Liver (tissue), 8 donors: ENCODE measurements at regions not wholly inside any gene's neighbourhood (a gene's known extent, or its start where the extent isn't known, plus 50 kb on each side); places are given as distances from the start of the nearest gene placed in this dataset.

Source experiments
- DNase-seq: peaks from one replicate; pipeline ENCODE4 v3.0.0-alpha.2; 2017; ENCODE audit warnings: low spot score
- H3K27ac ChIP-seq, 2 donors: one replicate each; pipeline ENCODE4 v1.7.0; 2013; ENCODE audit warnings: inconsistent platforms in 2 of 2, low read length in 2 of 2, control low read depth in 1 of 2, low read depth in 1 of 2, mild to moderate bottlenecking in 1 of 2
- H3K27me3 ChIP-seq, 4 donors: one replicate each; pipeline versions ENCODE4 v1.6.1 to v1.7.0; 2013; ENCODE audit warnings: low read length in 3 of 4, inconsistent platforms in 1 of 4, mild to moderate bottlenecking in 1 of 4, moderate library complexity in 1 of 4; ENCODE audit not compliant: control insufficient read depth in 4 of 4, insufficient read depth in 4 of 4
- H3K36me3 ChIP-seq, 4 donors: one replicate each; pipeline versions ENCODE4 v1.6.1 to v1.7.0; 2013; ENCODE audit warnings: low read length in 3 of 4, mild to moderate bottlenecking in 3 of 4, low read depth in 1 of 4, moderate library complexity in 1 of 4; ENCODE audit not compliant: control insufficient read depth in 4 of 4, insufficient read depth in 3 of 4
- H3K4me1 ChIP-seq, 4 donors: one replicate each; pipeline versions ENCODE4 v1.6.1 to v1.7.0; 2013; ENCODE audit warnings: low read length in 3 of 4, mild to moderate bottlenecking in 3 of 4, moderate library complexity in 1 of 4; ENCODE audit not compliant: control insufficient read depth in 4 of 4, insufficient read depth in 4 of 4
- H3K4me3 ChIP-seq, 3 donors: one replicate each; pipeline versions ENCODE4 v1.6.1 to v1.7.0; 2013; ENCODE audit warnings: low read length in 3 of 3, control low read depth in 1 of 3, low read depth in 1 of 3, mild to moderate bottlenecking in 1 of 3
- H3K9ac ChIP-seq, 2 donors: one replicate each; pipeline ENCODE4 v1.7.0; 2013; ENCODE audit warnings: low read length in 2 of 2, mild to moderate bottlenecking in 2 of 2, moderate library complexity in 2 of 2, control low read depth in 1 of 2, low read depth in 1 of 2
- H3K9me3 ChIP-seq, 4 donors: one replicate each; pipeline versions ENCODE4 v1.6.1 to v1.7.0; 2013; ENCODE audit warnings: low read length in 3 of 4; ENCODE audit not compliant: control insufficient read depth in 4 of 4
- EGR1 ChIP-seq, 2 donors: IDR thresholded peaks; 2 replicates each; pipeline ENCODE4 v1.6.1; 2016 to 2018; ENCODE audit warnings: antibody characterized with exemption in 2 of 2, low read depth in 2 of 2
- FOXA1 ChIP-seq: IDR thresholded peaks from 2 replicates; pipeline ENCODE4 v1.6.1; 2016; ENCODE audit warnings: antibody characterized with exemption
- FOXA2 ChIP-seq: IDR thresholded peaks from 2 replicates; pipeline ENCODE4 v1.6.1; 2016; ENCODE audit warnings: antibody characterized with exemption
- GABPA ChIP-seq, 2 donors: IDR thresholded peaks in 1 of 2; conservative IDR thresholded peaks in 1 of 2; 2 replicates each; pipeline ENCODE4 v1.6.1; 2016; ENCODE audit warnings: antibody characterized with exemption in 2 of 2, mild to moderate bottlenecking in 1 of 2, moderate library complexity in 1 of 2
- HNF4A ChIP-seq, 2 donors: conservative IDR thresholded peaks; 2 replicates each; pipeline ENCODE4 v1.6.1; 2016; ENCODE audit warnings: antibody characterized with exemption in 2 of 2, mild to moderate bottlenecking in 2 of 2
- HNF4G ChIP-seq: IDR thresholded peaks from 2 replicates; pipeline ENCODE4 v1.6.1; 2016; ENCODE audit warnings: antibody characterized with exemption
- JUND ChIP-seq, 2 donors: IDR thresholded peaks; 2 replicates each; pipeline ENCODE4 v1.6.1; 2016; ENCODE audit warnings: antibody characterized with exemption in 2 of 2
- NR2F2 ChIP-seq: IDR thresholded peaks from 2 replicates; pipeline ENCODE4 v1.6.1; 2016; ENCODE audit warnings: antibody characterized with exemption
- RAD21 ChIP-seq, 2 donors: IDR thresholded peaks; 2 replicates each; pipeline ENCODE4 v1.6.1; 2016; ENCODE audit warnings: antibody characterized with exemption in 2 of 2, mild to moderate bottlenecking in 2 of 2
- SP1 ChIP-seq: IDR thresholded peaks from 2 replicates; pipeline ENCODE4 v1.6.1; 2018; ENCODE audit warnings: antibody characterized with exemption, mild to moderate bottlenecking
- TAF1 ChIP-seq: conservative IDR thresholded peaks from 2 replicates; pipeline ENCODE4 v1.6.1; 2016; ENCODE audit warnings: antibody characterized with exemption, mild to moderate bottlenecking
- WGBS: extraction: QIAGEN DNeasy Blood & Tissue Kit; methylation state at CpG from one replicate; pipeline ENCODE4 v1.1.7; 2013; 5-methylcytosine and 5-hydroxymethylcytosine counted together
- TF ChIP-seq, protein P1 (sequence below): IDR thresholded peaks from 2 replicates; pipeline ENCODE4 v1.6.1; 2016; ENCODE audit warnings: antibody characterized with exemption
- TF ChIP-seq, protein P2 (sequence below): IDR thresholded peaks from 2 replicates; pipeline ENCODE4 v1.6.1; 2016; ENCODE audit warnings: antibody characterized with exemption
- TF ChIP-seq, protein P3 (sequence below): fragments of 150-350 bp; IDR thresholded peaks from 2 replicates; pipeline ENCODE4 v1.5.1; 2017; ENCODE audit warnings: improper control_type of control experiment, low read depth, low read length; ENCODE audit not compliant: missing input control
- TF ChIP-seq, protein P4 (sequence below): IDR thresholded peaks from 2 replicates; pipeline ENCODE4 v1.6.1; 2016; ENCODE audit warnings: antibody characterized with exemption, mild to moderate bottlenecking
- TF ChIP-seq, protein P5 (sequence below): IDR thresholded peaks from 2 replicates; pipeline ENCODE4 v1.6.1; 2016; ENCODE audit warnings: antibody characterized with exemption
- donor health status: healthy.
- donor health status: healthy.
- donor health status: healthy.
- donor health status: healthy.
- donor health status: healthy.

DNA sequence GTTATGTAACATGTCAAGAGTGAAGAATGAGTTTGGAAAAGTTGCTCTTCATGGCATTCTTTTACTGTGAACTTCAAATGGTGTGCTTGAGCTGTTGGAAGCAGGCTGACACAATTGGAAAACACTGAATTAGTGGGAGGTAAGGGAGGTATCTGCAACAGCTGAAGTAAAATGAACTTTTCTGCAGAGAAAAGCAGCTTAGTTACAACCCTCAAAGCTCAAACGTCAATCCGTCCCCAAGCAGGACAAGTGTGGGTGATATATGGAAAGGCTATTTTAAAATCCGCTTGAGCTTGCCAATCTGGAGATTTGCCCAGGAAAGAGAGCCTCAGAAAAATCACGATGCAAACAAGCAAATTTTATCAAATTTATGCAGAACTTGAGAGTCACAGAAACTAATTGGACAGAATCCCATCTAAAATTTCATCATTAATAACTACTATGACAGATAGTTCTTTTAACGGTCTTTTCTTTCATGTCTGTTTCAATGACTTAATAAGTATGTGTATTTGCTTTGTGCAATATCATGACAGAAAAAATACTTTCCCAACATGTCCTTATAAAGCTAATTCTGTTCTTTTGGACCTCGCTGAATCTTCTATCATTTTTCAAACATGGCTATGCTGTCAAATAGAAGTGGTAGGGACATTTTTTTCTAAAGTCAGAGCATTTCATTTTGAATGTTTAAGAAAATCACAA, 266.6 kb upstream of the SLITRK3 start:
- no peak overlapping the region for H3K9ac ChIP-seq
- H3K9me3 ChIP-seq = no peaks in the 10 kb centered on the region
- H3K4me3 ChIP-seq = no peak overlapping the region
- TF ChIP-seq GABPA (IDR thresholded peaks at IDR 0.05 in 1 of 2, conservative IDR thresholded peaks at IDR 0.05 in 1 of 2) (no peak), HNF4A (conservative IDR thresholded peaks at IDR 0.05) (no peak), FOXA2 (no peak), RAD21 (IDR thresholded peaks at IDR 0.05) (no peak), FOXA1 (no peak), NR2F2 (no peak), TAF1 (no peak), HNF4G (no peak)
- TF ChIP-seq, protein P1, sequence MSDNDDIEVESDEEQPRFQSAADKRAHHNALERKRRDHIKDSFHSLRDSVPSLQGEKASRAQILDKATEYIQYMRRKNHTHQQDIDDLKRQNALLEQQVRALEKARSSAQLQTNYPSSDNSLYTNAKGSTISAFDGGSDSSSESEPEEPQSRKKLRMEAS = no peak
- TF ChIP-seq, protein P2, sequence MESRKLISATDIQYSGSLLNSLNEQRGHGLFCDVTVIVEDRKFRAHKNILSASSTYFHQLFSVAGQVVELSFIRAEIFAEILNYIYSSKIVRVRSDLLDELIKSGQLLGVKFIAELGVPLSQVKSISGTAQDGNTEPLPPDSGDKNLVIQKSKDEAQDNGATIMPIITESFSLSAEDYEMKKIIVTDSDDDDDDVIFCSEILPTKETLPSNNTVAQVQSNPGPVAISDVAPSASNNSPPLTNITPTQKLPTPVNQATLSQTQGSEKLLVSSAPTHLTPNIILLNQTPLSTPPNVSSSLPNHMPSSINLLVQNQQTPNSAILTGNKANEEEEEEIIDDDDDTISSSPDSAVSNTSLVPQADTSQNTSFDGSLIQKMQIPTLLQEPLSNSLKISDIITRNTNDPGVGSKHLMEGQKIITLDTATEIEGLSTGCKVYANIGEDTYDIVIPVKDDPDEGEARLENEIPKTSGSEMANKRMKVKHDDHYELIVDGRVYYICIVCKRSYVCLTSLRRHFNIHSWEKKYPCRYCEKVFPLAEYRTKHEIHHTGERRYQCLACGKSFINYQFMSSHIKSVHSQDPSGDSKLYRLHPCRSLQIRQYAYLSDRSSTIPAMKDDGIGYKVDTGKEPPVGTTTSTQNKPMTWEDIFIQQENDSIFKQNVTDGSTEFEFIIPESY = no peak
- TF ChIP-seq, protein P3, sequence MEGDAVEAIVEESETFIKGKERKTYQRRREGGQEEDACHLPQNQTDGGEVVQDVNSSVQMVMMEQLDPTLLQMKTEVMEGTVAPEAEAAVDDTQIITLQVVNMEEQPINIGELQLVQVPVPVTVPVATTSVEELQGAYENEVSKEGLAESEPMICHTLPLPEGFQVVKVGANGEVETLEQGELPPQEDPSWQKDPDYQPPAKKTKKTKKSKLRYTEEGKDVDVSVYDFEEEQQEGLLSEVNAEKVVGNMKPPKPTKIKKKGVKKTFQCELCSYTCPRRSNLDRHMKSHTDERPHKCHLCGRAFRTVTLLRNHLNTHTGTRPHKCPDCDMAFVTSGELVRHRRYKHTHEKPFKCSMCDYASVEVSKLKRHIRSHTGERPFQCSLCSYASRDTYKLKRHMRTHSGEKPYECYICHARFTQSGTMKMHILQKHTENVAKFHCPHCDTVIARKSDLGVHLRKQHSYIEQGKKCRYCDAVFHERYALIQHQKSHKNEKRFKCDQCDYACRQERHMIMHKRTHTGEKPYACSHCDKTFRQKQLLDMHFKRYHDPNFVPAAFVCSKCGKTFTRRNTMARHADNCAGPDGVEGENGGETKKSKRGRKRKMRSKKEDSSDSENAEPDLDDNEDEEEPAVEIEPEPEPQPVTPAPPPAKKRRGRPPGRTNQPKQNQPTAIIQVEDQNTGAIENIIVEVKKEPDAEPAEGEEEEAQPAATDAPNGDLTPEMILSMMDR = no peak
- TF ChIP-seq, protein P4, sequence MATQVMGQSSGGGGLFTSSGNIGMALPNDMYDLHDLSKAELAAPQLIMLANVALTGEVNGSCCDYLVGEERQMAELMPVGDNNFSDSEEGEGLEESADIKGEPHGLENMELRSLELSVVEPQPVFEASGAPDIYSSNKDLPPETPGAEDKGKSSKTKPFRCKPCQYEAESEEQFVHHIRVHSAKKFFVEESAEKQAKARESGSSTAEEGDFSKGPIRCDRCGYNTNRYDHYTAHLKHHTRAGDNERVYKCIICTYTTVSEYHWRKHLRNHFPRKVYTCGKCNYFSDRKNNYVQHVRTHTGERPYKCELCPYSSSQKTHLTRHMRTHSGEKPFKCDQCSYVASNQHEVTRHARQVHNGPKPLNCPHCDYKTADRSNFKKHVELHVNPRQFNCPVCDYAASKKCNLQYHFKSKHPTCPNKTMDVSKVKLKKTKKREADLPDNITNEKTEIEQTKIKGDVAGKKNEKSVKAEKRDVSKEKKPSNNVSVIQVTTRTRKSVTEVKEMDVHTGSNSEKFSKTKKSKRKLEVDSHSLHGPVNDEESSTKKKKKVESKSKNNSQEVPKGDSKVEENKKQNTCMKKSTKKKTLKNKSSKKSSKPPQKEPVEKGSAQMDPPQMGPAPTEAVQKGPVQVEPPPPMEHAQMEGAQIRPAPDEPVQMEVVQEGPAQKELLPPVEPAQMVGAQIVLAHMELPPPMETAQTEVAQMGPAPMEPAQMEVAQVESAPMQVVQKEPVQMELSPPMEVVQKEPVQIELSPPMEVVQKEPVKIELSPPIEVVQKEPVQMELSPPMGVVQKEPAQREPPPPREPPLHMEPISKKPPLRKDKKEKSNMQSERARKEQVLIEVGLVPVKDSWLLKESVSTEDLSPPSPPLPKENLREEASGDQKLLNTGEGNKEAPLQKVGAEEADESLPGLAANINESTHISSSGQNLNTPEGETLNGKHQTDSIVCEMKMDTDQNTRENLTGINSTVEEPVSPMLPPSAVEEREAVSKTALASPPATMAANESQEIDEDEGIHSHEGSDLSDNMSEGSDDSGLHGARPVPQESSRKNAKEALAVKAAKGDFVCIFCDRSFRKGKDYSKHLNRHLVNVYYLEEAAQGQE = no peak
- no peak overlapping the region for H3K27ac ChIP-seq
- H3K27me3 ChIP-seq = no peaks in the 10 kb centered on the region
- H3K4me1 ChIP-seq = no peaks in the 10 kb centered on the region
- no peak for DNase-seq
- no peaks in the 10 kb centered on the region for H3K36me3 ChIP-seq
- WGBS = 75% methylated on average over 6 of the region's 6 CpGs

DNA sequence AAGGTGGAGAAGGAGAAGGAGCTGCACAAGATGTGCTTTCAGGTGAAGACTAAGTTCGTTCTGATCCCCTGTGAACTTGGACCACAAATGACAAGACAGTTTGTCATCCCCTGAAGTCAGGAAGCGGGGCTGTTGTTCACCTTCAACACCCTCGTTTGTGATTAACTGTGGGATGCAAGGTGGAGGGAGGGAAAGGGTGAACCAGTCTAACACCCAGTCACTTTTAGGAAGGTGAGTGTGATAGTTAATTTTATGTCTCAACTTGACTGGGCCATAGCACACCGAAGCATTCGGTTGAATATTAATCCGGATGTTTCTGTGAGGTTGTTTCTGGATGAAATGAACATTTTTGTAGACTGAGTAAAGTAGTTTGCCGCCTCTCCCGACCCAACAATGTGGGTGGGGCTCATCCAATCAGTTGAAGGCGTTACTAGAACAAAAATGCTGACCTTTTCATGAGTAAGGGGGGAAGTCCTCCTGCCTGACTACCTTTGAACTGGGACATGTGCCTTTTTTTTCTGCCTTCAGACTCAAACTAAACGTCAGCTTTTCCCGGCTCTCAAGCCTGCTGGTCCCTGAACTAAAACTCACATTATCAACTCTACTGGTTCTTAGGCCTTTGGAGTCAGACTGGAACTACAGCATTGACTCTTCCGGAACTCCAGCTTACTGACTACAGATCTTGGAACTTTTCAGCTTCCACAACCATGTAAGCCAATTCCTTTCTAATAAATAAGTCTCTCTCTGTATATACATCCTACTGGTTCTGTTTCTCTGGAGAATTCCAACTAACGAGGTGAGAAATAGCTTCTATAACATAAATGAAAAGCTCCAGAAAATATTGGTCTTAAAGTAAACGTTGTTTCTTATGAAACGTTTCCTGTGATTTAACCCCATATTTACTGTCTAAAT, 264.0 kb upstream of the SLITRK3 start:
- H3K36me3 ChIP-seq = no peaks in the 10 kb centered on the region
- no peak for TF ChIP-seq HNF4A (conservative IDR thresholded peaks at IDR 0.05)
- TF ChIP-seq HNF4G = no peak
- TF ChIP-seq EGR1 (IDR thresholded peaks at IDR 0.05; ENCODE audit: low read depth in 2 of 2) = no peak
- TF ChIP-seq, protein P5, sequence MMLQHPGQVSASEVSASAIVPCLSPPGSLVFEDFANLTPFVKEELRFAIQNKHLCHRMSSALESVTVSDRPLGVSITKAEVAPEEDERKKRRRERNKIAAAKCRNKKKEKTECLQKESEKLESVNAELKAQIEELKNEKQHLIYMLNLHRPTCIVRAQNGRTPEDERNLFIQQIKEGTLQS = no peak
- no peak for TF ChIP-seq JUND (IDR thresholded peaks at IDR 0.05)
- no peak for TF ChIP-seq RAD21 (IDR thresholded peaks at IDR 0.05)
- no peak for TF ChIP-seq NR2F2
- TF ChIP-seq, protein P1 = no peak
- TF ChIP-seq GABPA (IDR thresholded peaks at IDR 0.05 in 1 of 2, conservative IDR thresholded peaks at IDR 0.05 in 1 of 2) = no peak
- no peak for TF ChIP-seq SP1
- no peak for TF ChIP-seq FOXA1
- TF ChIP-seq, protein P4 = no peak
- TF ChIP-seq FOXA2 = no peak
- H3K9ac ChIP-seq = no peak overlapping the region
- DNase-seq = no peak
- WGBS = 76% methylated on average over 15 of the region's 15 CpGs
- H3K4me1 ChIP-seq = no peaks in the 10 kb centered on the region
- H3K9me3 ChIP-seq = no peaks in the 10 kb centered on the region
- no peaks in the 10 kb centered on the region for H3K27me3 ChIP-seq
- H3K4me3 ChIP-seq = no peak overlapping the region
- H3K27ac ChIP-seq = no peak overlapping the region
